T-helper 2 cell (primary cell): ENCODE measurements at regions not wholly inside any gene's neighbourhood (a gene's known extent, or its start where the extent isn't known, plus 50 kb on each side); places are given as distances from the start of the nearest gene placed in this dataset.
"Not testable (repeated sequence)": the region's sequence is repeated elsewhere in the genome, so short reads cannot be mapped to it uniquely, and the experiment has no call there.

Source experiments
- DNase-seq, 5 experiments: peaks; one replicate each; pipeline versions ENCODE4 v3.0.0 to v3.0.0-alpha.2; 2012 to 2022

GRCh38 chr1:112817555-112818373, 102.6 kb upstream of the PPM1J start:
- no peak for DNase-seq

GRCh38 chr1:112815376-112815775, 100.2 kb upstream of the PPM1J start:
- no peak for DNase-seq

- not testable (repeated sequence) for DNase-seq
These were observed 99.5 kb upstream of the PPM1J start for GRCh38 chr1:112814645-112815044.

- DNase-seq, result peak; percentile 12 to 49 (median 37)
These were observed 93.9 kb upstream of the PPM1J start for GRCh38 chr1:112808861-112809684.

- no peak for DNase-seq
These were observed 92.9 kb upstream of the PPM1J start for GRCh38 chr1:112807999-112808398.

GRCh38 chr1:112807117-112807516, 92.0 kb upstream of the PPM1J start:
- DNase-seq, result no peak

GRCh38 chr1:112806090-112806642, 91.0 kb upstream of the PPM1J start:
- DNase-seq, result no peak

- no peak for DNase-seq
These were observed 90.2 kb upstream of the PPM1J start for GRCh38 chr1:112805155-112805853.

GRCh38 chr1:112803906-112804762, 89.0 kb upstream of the PPM1J start:
- peak in 3 of 5 experiments; percentile 3 to 63 (median 4) for DNase-seq

GRCh38 chr1:112800289-112800688, 85.2 kb upstream of the PPM1J start:
- no peak for DNase-seq

GRCh38 chr1:112798292-112798691, 83.2 kb upstream of the PPM1J start:
- DNase-seq, result no peak

GRCh38 chr1:112797224-112797623, 82.1 kb upstream of the PPM1J start:
- no peak for DNase-seq

- peak in 1 of 5 experiments; percentile 19 for DNase-seq
These were observed 79.6 kb upstream of the PPM1J start for GRCh38 chr1:112794654-112795239.

- no peak for DNase-seq
These were observed 78.8 kb upstream of the PPM1J start for GRCh38 chr1:112793631-112794565.

GRCh38 chr1:112791723-112792104, 76.6 kb upstream of the PPM1J start:
- no peak for DNase-seq

GRCh38 chr1:112790920-112791722, 76.0 kb upstream of the PPM1J start:
- DNase-seq, result no peak

- no peak for DNase-seq
These were observed 73.4 kb upstream of the PPM1J start for GRCh38 chr1:112788561-112788960.

GRCh38 chr1:112788054-112788453, 72.9 kb upstream of the PPM1J start:
- no peak for DNase-seq

GRCh38 chr1:112783059-112783458, 67.9 kb upstream of the PPM1J start:
- DNase-seq, result no peak
